HuH-7 (cell line): ENCODE measurements at regions not wholly inside any gene's neighbourhood (a gene's known extent, or its start where the extent isn't known, plus 50 kb on each side); places are given as distances from the start of the nearest gene placed in this dataset.
A peak's percentile ranks its signal among the peaks of the same experiment; 100 is the strongest.

Source experiments
- DNase-seq: peaks from one replicate; pipeline ENCODE4 v3.0.0; 2011; ENCODE audit warnings: low spot score

- no peak for DNase-seq
Measured at GRCh38 chr3:40995271-40995670, 204.0 kb upstream of the CTNNB1 start.

- DNase-seq, result no peak
Measured at GRCh38 chr3:40996382-40996781, 202.9 kb upstream of the CTNNB1 start.

DNA sequence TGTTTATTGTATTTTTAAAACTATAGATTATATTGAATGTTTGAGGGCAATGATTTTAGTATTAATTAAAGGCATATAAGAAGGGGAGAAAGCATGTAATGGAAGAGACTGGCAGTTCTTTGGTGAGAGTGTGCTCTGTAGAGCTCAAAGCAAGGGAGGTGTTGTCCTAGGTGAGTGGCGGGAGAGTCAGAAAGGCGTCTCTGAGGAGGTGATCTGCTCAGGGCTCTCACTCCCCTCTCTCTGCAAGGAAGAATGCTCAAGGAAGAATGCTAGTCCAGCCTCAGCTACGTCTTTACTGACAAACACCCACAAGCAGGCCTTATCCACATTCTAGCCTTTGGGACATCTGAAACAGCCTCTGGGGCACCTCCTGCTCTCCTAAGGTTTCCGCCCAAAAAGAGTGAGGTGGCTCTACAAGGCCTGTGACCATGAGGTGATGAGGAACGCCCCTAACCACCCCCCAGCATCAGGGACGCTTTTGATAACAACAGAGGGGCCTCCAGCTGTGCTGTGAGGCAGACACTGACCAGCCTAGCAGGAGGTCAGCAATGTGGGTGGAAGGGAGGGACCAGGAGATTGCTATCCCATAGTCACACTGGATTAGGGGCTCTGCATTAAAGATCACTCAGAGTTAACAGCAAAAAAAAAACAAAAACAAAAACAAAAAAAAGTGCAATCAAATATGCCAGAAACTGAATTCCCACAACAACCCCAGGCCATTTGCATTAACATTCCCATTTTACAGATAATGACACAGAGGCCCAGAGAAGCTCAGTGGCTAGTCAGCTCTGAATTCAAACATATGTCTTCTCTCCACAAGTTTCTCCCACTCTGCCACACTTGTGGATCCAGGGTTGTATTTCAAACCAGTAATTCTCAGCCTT is 202.2 kb upstream of the CTNNB1 start:
- no peak for DNase-seq

DNA sequence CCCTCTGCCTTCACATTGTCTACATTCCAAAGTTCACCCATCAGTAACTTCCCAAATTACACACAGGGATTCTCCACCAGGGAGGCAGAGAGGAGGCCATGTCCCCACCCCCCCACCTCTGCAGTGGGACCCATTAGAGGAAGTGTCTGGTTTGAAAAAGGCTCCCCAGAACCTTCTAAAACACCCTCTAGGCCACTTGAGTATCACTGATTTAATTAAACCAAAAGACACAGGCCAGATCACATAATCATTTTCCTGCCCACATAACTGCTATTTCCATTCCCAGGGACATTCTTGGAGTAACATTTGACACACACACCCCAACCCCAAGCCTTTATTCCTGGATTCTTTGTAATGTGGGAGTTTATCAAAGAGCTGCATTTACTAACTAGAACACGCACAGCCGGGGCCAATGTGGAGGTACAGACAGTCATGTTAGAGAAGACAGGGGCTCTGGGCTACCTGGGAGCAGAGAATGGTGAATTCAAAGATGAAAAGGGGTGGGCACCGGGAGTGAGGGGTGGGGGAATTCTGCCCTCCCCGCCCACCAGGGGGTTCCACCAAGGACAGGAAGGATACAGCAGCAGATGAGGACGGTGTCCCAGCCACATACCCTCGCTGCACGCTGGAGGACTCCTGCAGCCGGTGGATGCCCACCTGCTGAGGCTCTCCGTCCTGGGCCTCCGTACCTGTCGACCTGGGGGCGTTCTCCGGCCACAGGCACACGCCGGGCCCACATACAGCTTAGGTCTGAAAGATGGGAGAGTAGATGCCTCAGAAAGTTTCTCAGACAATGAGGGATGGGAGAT is 201.4 kb upstream of the CTNNB1 start:
- DNase-seq, result no peak

DNA sequence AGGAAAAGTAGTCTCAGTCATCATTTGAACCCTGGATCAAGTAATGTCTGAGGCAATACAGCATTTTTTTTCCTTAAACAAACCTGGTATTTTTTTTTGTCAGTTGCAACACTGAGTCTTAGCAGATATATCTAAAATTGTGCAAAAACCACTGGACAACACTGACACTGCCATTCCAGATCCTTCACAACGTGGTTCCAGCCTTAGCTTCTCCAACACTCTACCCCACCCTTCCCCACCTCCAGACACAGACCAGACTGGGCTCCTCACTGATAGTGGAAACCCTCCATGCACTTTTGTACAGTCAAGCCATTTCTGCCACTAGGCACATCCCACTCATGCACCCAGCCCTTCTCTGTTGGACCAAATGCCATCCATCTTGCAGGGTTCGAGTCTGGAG is 199.6 kb upstream of the CTNNB1 start:
- no peak for DNase-seq

DNA sequence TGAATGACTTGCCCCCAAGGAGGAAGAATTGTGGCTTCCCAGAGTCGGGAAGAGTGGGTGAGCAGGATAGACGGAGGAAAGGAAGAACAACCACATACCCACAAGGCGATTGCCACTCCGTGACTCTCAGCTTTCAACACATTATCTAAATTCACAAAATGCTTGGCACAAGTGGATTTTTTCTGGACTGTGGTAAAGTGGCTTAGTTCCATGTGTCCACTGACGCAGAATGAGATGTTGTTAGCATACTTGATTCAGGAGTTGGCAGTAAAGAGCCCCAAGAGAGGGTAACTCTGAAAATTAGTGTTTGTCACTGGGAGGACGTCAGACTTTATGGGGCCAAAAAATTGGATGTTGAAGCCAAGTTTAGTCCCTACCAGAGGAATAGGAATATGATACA is 198.8 kb upstream of the CTNNB1 start:
- DNase-seq, result no peak

DNA sequence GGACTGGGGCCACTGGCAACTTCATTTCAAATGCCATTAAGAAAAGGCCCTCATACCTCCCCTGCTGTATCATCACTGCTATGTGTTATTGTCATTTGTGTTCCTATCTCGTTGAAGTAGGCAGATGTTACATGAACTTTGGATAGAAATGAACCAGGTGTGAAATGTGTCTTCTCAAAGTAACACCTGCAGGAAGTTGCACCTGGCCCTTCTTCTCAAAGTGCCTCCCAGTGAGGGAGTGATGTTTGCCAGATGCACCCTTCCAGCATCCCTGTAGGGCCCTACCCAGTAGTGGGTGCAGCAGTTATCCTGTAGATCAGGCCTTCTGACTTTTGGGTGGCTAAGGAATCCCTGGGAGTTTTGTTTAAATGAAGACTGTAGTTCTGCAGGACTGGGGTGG is 197.7 kb upstream of the CTNNB1 start:
- DNase-seq, result no peak

GRCh38 chr3:41002104-41002503 is 197.2 kb upstream of the CTNNB1 start:
- no peak for DNase-seq

DNA sequence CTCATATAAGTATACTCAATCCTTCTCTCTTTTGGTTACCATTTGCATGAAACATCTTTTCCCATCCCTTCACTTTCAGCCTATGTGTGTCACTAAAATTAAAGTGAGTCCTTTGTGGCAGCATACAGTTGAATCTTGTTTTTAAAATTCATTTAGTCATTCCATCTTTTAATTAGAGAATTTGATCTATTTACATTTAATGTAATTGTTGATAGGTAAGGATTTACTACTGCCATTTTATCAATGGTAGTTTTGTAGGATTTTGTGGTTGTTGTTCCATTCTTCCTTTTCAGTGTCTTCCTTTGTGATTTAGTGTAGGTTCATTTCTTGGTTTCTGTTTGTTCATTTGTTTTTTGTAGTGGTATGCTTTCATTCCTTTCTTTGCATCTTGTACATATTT is 191.9 kb upstream of the CTNNB1 start:
- no peak for DNase-seq

DNA sequence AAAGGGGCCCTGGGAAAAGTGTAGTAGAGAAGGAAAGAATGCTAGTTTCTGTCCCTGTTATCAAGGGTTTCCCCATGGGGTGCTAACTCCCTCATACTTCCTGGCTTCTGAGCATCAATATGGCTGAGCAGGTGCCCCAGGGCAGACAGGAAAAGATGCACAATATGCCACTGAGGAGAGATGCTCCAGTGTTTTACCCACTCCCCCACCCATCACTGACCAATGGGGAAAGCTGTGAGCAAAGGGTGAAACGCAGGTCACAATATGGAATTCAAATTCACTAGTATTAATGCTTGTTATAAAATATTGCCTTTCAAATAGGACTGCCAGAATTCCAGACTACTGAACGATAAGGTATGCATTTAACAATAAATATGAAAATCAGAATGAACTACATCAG is 187.5 kb upstream of the CTNNB1 start:
- DNase-seq, result no peak

- DNase-seq, result no peak
Measured at GRCh38 chr3:41018855-41019254, 180.4 kb upstream of the CTNNB1 start.

- DNase-seq, result no peak
Measured at GRCh38 chr3:41024031-41024836, 175.1 kb upstream of the CTNNB1 start.

GRCh38 chr3:41026394-41027177 is 172.7 kb upstream of the CTNNB1 start:
- DNase-seq, result peak; percentile 26

- DNase-seq, result no peak
Measured at GRCh38 chr3:41029356-41029755, 169.9 kb upstream of the CTNNB1 start.

GRCh38 chr3:41030220-41030619 is 169.1 kb upstream of the CTNNB1 start:
- no peak for DNase-seq

GRCh38 chr3:41031401-41031800 is 167.9 kb upstream of the CTNNB1 start:
- DNase-seq, result no peak

DNA sequence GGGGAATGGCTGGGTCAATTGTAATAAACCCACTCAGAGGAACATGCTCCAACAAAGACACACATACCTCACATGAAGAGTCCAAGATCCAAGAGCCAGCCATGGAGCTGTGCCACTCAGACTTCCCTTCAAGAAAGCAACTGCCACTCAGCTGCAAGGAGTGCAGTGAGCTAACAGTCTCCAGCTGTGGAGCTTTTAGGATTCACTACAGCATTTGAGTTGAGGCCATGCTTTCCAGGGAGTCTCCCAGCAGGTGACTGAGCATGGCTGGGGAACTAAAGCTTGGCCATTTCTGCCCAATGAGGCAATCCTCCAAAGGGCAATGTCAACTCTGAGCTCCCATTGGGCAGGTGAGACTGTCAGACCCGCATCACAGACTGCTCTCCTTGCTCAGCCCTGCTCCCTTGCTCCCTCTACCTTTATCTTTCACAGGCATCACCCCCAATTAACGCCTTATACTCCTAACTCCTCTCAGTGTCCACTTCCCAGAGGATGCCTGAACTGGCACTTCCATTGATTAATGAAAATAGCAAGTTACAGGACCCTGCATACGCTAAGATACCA is 165.3 kb upstream of the CTNNB1 start:
- DNase-seq, result no peak

DNA sequence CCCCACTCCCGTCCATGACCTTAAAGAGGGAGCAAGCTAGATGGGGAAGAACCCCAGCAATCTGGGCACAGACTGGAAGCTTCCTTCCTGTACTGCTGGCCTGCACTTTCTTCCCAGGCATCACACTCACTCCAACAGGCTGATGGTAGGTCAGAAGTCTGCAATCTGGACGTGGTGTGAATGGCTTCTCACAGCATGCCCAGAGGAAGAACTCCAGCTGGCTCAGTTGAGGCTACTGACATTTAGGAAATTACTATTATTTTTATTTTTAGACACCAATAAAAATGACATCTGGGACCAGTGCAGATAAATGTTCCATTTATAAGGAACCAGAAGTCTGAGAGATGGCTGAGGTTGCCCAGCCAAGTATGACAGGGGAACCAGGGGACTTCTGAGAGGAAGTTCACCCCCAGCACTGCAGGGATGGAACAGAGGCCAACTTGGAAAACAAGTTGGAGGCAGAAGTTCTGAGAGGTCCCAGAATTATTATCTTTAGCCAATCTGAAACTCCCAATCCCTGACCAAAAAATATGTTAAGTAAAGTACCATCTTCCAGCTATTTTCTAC is 163.8 kb upstream of the CTNNB1 start:
- no peak for DNase-seq

DNA sequence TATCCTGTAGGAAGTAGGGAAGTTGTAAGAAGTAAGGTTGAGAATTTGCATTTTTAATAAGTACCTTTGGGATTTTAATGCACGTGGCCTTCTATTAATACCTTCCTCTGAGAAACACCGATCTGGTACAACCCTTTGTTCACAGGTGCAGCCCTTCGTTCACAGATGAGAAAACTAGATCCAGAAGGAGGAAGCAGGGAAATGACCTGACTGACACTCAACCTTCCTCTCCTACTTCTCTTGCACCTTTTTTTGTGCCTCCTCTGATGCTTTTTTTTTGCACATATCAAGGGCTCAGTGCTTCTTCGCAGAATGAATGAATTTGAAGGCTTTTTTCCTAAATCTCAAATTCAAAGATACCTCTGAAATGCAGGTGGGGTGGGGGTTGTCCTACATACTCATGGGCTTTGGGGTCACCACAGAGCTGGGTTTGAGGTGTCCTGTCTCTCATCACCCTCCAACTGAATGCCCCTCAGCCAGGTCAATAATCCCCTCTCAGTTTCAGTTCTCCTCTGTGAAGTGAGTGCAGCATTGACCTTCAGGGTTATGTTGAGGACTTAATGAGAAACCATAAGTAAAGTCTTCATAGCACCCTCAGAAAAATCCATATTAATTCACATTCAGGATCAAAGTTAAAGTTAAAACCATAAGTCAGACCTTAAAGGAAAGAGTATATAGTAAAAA is 161.5 kb upstream of the CTNNB1 start:
- DNase-seq, result no peak

- DNase-seq, result no peak
Measured at GRCh38 chr3:41040256-41040655, 159.0 kb upstream of the CTNNB1 start.
